GM03348 (cell line): ENCODE measurements at regions not wholly inside any gene's neighbourhood (a gene's known extent, or its start where the extent isn't known, plus 50 kb on each side); places are given as distances from the start of the nearest gene placed in this dataset.
"Not testable (repeated sequence)": the region's sequence is repeated elsewhere in the genome, so short reads cannot be mapped to it uniquely, and the experiment has no call there.

Experiments used
- DNase-seq: peaks from one replicate; pipeline ENCODE4 v3.0.0; 2012; ENCODE audit warnings: low spot score

GRCh38 chr3:88408935-88409334 is 259.2 kb downstream of the C3orf38 start:
- DNase-seq: no peak

GRCh38 chr3:88410259-88410658 is 260.5 kb downstream of the C3orf38 start:
- no peak for DNase-seq

DNA sequence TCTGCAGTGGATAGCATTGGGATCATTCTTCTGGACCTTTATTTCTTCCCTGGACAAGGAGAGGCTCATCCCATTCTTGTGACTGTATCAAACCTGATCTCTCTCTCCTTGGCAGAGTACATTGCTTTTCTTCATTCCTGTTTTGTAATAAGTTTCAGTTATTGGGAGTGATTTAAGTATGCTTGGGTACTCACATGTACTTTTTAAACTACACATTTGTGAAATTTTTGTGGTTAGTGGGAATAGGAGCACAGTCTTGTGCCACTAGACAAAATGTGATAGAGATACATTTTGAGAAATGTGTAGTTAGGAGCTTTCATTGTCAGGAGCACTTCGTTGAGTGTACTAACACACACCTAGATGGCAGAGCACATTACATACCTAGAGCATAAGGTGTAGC is 262.6 kb downstream of the C3orf38 start:
- no peak for DNase-seq

DNA sequence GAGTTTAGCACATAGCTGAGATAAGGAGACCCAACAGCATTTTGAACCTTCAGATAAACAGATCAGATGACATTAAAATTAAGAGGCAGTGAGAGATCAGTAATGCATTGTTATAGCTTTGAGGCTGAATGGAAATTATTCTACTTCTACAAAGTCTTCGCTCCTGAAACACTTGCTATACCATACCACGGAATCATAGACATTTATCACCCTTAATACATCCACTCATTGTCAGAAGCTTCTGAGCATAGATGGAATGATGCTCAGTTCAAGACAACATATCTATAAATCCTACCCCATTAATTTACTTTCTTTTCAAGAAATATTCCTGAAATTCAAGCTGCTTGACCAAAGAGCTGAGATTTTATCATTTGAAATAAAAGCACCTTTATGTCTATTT is 266.7 kb downstream of the C3orf38 start:
- no peak for DNase-seq

DNA sequence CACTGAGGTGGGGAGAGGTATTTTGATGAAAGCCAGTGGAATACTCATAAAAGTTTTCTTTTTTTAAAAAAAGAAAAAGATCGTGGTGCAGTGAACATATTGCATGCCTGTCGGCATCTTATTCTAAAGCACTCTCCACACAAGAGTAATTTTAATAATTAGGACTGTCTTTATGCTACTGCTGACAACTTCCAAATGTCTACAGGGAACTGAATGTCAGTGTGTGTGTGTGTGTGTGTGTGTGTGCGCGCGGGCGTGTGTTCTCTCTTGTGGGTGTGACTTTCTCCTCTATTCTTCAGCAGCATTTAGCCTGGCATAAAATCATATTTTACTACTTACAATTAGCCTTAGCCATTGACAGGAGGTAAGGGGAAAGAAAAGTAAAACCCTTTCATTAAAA is 268.5 kb downstream of the C3orf38 start:
- DNase-seq: no peak

DNA sequence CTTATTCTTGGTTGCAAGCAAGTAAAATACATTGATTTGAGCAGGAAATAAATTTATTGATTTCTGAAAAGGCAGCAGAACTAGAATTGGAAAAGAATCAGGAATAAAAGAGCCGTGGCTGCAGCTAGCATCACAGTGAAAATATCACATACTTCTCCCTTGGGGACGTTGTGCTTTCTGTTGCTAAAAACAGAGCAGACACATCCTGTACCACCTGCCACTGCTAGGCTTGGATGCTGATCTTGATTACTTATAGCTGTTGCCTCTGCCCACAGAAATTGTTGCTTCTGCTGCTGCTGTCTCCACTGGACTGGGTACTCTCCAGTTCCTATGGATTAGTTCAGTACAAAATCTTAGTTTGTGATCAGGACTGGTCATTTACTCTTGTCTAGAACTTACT is 283.8 kb downstream of the C3orf38 start:
- no peak for DNase-seq

DNA sequence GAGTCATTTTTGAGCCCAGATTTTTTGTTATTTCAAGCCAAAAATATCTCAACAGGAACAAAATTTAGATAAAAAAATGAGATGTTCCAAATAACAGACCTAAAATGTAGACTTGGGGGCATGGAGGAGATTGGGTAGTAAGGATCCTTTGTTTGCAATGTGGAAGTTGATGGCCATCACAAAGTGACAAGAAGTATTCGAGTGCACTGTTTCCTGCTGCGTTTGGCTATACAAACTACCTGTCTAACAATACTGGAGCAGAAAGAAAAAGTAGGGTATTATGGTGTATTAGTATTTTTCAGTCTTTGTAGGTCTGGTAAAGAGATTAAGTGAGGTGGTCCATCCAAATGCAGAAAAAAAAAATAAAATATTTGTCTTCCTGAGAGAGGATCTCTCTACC is 284.2 kb downstream of the C3orf38 start:
- no peak for DNase-seq

GRCh38 chr3:88440701-88441100 is 290.9 kb downstream of the C3orf38 start:
- no peak for DNase-seq

DNA sequence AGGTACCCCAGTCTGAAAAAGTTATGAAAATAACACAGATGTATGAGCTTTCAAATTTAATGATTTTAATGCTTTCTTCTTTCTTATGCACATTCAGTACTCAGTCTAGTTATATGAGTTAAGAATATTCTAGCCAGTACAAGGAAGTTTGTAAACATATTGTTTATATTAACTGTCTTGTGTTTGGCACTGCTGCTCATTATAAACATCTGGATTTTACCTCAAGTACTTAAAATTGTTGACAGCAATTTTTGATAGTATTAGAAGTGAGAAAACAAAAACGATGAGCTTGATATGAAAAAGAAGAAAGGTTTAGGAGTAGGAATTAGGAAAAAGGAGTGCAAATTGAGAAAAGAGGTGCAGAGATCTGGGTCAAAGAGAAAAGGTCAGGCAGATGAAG is 293.3 kb downstream of the C3orf38 start:
- DNase-seq: no peak

GRCh38 chr3:88444251-88444650 is 294.5 kb downstream of the C3orf38 start:
- DNase-seq: no peak

DNA sequence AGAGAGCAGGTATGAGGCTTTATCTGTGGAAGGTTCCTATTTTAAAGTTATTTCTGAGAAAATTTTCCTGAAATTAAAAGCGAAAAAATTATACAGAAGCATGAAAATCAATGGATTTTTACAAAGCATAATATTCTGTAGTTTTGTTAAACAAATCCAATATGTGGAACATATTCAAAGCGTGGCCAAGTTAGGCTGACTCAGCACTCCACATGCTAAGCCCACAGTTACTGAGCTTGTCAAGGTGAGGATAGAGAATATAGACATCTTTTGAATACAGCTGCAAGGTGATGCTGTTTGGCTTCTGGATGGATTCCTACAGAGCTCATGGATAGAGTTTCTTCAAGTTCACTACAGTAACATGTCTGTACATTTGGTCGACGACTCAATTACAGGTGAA is 302.5 kb downstream of the C3orf38 start:
- DNase-seq: no peak

DNA sequence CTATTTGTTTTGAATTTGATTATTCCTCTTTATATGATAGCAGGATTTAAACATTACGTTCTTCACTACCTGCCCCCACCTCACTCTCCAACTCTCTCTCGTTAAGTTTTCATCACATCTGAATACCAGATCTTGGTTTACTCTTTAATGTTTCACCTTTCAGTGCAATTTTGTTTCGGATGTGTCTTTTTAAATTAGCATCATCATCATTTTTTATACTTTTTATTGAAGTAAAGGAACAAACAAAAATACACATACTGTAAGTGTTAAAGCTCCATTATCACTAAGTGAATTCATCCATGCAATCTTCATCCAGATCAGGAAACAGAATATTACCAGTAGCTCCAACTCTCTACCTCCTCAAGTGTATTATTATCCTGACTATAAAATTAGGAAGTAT is 310.6 kb downstream of the C3orf38 start:
- DNase-seq: no peak

DNA sequence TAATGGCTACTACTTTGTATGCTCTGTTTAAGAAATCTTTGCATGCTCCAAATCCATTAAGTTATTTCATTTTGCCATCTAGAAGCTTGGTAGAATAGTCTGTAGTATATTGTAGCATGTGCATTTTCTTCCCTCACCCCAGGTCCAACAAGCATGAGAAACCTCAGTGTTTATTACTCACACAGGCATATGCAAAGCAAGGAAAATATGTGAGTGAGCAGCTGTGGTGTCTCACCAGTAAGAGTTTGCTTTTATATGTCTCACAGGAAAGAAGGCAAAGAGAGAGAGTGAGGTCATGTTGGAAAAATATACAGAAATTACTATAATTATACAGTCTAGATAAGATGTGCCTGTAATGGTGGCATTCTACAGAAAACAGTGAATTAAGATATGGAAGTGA is 312.5 kb downstream of the C3orf38 start:
- no peak for DNase-seq

- DNase-seq: no peak
These were observed 317.4 kb downstream of the C3orf38 start for GRCh38 chr3:88467191-88467590.

DNA sequence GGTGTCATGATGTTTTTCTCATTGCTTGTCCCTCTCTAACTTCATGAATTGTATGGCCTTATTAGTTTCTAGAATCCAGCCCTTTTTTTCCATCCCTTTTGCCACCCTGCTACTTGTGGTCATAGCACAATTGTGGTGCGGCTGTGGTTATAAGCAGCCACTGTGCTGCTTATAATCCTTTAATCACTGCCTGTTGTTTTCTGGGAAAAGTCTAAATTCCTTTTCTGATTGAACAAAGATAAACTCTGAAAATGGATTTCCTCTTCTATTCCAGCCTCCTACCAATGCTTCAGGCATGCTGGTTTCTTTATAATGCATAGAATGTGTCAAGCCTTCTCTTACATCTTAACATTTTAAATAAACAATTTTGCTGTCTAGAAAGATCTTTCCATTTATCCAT is 319.5 kb downstream of the C3orf38 start:
- no peak for DNase-seq

- DNase-seq: no peak
These were observed 328.7 kb downstream of the C3orf38 start for GRCh38 chr3:88478460-88478859.

GRCh38 chr3:88480822-88481221 is 331.1 kb downstream of the C3orf38 start:
- DNase-seq: no peak

DNA sequence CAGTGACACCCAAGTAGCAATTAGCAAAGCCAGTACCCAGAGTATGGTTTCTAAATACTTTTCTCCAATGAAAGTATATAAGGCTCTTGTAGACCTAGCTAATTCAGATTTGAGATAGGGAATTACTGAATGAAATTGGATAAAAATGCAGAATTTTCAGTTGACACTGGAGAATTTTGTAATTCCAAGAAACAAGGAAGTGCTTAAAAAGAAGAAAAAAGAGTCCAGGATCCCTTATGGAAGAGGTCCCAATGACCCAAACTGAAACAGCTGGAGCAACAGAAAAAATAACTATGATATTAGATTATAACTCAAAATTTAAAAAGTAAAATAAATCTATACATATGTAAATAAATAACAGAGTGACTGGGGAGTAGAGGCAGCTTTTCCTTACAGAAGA is 335.2 kb downstream of the C3orf38 start:
- no peak for DNase-seq

GRCh38 chr3:88508818-88509217 is 359.1 kb downstream of the C3orf38 start:
- DNase-seq: not testable (repeated sequence)

- no peak for DNase-seq
These were observed 359.8 kb downstream of the C3orf38 start for GRCh38 chr3:88509582-88509981.

DNA sequence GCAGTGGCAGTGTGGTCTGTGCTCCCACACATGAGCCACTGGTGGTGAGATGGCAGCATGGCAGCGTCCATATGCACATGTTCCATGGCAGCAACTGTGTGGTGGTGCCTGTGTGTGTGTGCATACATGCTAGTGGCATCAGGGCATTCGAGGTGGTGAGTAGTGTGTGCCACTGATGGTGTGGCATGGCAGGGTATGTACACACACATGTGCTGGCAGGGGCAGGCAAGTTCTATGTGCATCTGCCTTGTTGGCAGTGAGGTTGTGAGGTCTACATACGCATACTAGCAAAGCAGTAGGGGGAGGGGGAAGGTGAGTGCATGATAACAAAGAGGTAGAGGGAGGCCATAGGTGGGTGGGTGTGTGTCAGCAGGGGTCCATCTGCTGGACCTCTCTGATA is 378.7 kb downstream of the C3orf38 start:
- no peak for DNase-seq

DNA sequence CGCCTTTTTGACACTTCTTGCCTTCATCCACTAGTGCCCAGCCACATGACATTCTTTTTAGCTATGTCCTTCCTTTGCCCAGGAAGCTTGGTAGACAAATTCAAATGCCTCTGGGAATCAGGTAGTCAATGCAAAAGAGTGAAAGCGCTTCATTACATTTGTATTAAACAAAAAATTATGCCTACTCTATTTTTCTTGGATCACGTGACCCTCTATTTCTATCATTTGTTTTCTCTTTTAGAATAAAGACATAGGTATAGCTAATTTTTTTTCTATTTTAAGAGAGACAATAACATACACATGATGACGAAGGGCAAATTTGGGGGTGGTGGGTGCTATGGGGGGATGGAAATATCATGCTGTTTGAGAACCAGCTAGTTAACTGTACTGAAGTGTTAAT is 384.8 kb downstream of the C3orf38 start:
- no peak for DNase-seq

DNA sequence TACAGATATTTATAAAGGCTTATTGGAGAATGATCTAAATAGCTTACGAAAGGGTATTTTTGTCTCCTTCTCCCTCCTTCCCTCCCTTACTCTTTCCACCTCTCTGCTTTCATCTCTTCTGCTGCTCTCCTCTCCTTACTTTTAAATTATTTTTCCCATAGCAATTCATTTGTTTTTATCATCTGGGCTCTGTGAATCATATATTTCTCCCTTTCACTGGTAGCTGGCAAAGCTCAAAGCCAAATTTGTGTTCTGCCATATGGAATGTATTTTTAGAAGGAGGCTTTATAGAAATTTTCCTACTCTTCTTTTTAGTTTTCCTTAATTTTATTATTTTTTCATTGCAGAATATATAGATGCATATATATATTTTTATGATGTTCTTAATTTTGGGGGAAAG is 385.8 kb downstream of the C3orf38 start:
- no peak for DNase-seq

GRCh38 chr3:88542916-88543315 is 393.2 kb downstream of the C3orf38 start:
- DNase-seq: no peak

GRCh38 chr3:88572450-88572849 is 422.7 kb downstream of the C3orf38 start:
- DNase-seq: no peak
